Neural progenitor cell (in vitro differentiated cells): ENCODE measurements at regions not wholly inside any gene's neighbourhood (a gene's known extent, or its start where the extent isn't known, plus 50 kb on each side); places are given as distances from the start of the nearest gene placed in this dataset.

ENCODE experiments used
- EZH2 ChIP-seq: fragments of 200-600 bp; sonication (generic); IDR thresholded peaks from 2 replicates; pipeline ENCODE4 v1.6.1; 2017; ENCODE audit warnings: antibody characterized with exemption, mild to moderate bottlenecking, moderate library complexity
- TF ChIP-seq, protein P1 (sequence below): fragments of 200-600 bp; sonication (generic); IDR thresholded peaks from 2 replicates; pipeline ENCODE4 v1.5.1; 2017; ENCODE audit warnings: antibody characterized with exemption, mild to moderate bottlenecking

DNA sequence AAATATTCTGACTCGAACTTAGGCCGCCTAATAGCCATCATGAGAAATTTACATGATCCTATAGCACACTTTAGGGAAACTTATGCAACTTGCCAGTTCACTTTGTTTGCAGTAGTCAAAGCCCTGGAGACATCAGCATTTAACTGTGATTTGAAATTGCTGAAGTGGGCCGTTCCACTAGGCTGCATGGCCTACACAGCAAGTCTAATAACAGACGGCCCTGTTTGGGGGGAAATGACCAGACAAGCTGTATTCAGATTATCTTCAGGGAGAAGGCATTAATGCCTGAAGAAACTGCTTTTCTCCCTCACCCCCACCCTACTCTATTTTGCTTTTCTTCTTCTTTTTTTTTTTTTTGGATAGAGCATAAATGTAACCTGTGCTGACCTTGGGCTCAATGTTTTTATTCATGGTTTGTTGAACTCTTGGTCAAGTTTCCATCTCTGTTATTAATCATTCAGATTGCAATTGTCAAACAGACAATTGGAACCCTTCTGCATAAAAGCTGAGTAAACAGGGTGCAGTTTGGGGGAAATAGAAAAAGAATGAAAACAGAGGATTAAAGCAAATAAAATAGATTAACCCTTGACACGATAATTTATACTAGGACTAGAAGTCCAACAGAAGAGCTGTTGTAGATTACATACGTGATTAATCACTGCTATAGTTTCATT is 1928.2 kb upstream of the WWC1 start:
- TF ChIP-seq, protein P1, sequence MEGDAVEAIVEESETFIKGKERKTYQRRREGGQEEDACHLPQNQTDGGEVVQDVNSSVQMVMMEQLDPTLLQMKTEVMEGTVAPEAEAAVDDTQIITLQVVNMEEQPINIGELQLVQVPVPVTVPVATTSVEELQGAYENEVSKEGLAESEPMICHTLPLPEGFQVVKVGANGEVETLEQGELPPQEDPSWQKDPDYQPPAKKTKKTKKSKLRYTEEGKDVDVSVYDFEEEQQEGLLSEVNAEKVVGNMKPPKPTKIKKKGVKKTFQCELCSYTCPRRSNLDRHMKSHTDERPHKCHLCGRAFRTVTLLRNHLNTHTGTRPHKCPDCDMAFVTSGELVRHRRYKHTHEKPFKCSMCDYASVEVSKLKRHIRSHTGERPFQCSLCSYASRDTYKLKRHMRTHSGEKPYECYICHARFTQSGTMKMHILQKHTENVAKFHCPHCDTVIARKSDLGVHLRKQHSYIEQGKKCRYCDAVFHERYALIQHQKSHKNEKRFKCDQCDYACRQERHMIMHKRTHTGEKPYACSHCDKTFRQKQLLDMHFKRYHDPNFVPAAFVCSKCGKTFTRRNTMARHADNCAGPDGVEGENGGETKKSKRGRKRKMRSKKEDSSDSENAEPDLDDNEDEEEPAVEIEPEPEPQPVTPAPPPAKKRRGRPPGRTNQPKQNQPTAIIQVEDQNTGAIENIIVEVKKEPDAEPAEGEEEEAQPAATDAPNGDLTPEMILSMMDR, result no peak
- no peak for TF ChIP-seq EZH2
